Activated naive CD4-positive, alpha-beta T cell treated with anti-CD3 and anti-CD28 coated beads, Interleukin-2, amount 50 U/mL, for 16 hours (primary cell): ENCODE measurements at regions not wholly inside any gene's neighbourhood (a gene's known extent, or its start where the extent isn't known, plus 50 kb on each side); places are given as distances from the start of the nearest gene placed in this dataset.
"Not testable (repeated sequence)": the region's sequence is repeated elsewhere in the genome, so short reads cannot be mapped to it uniquely, and the experiment has no call there.

Source experiments
- DNase-seq: peaks from one replicate; pipeline ENCODE4 v3.0.0-alpha.2; 2020

GRCh38 chr5:92081958-92082712 lies 699.0 kb upstream of the ARRDC3 start:
- DNase-seq, result no peak

GRCh38 chr5:92070786-92071185 lies 687.7 kb upstream of the ARRDC3 start:
- DNase-seq, result no peak

- DNase-seq, result no peak
These were observed 681.9 kb upstream of the ARRDC3 start for GRCh38 chr5:92064993-92065392.

- no peak for DNase-seq
These were observed 668.6 kb upstream of the ARRDC3 start for GRCh38 chr5:92051741-92052140.

GRCh38 chr5:92050970-92051369 lies 667.9 kb upstream of the ARRDC3 start:
- no peak for DNase-seq

GRCh38 chr5:92041911-92042660 lies 659.0 kb upstream of the ARRDC3 start:
- DNase-seq, result no peak

GRCh38 chr5:92041206-92041605 lies 658.1 kb upstream of the ARRDC3 start:
- no peak for DNase-seq

- DNase-seq, result not testable (repeated sequence)
These were observed 646.7 kb upstream of the ARRDC3 start for GRCh38 chr5:92029792-92030191.

GRCh38 chr5:92023555-92023954 lies 640.4 kb upstream of the ARRDC3 start:
- no peak for DNase-seq

- DNase-seq, result no peak
These were observed 640.0 kb upstream of the ARRDC3 start for GRCh38 chr5:92023141-92023471.

- DNase-seq, result no peak
These were observed 639.5 kb upstream of the ARRDC3 start for GRCh38 chr5:92022415-92023140.

- no peak for DNase-seq
These were observed 636.4 kb upstream of the ARRDC3 start for GRCh38 chr5:92019376-92019990.

- no peak for DNase-seq
These were observed 634.7 kb upstream of the ARRDC3 start for GRCh38 chr5:92017776-92018175.

- not testable (repeated sequence) for DNase-seq
These were observed 628.7 kb upstream of the ARRDC3 start for GRCh38 chr5:92011845-92012244.

- no peak for DNase-seq
These were observed 620.7 kb upstream of the ARRDC3 start for GRCh38 chr5:92003806-92004205.

GRCh38 chr5:92002721-92003274 lies 619.7 kb upstream of the ARRDC3 start:
- no peak for DNase-seq

- DNase-seq, result no peak
These were observed 615.7 kb upstream of the ARRDC3 start for GRCh38 chr5:91998774-91999173.

- DNase-seq, result no peak
These were observed 600.8 kb upstream of the ARRDC3 start for GRCh38 chr5:91983869-91984268.

- no peak for DNase-seq
These were observed 595.2 kb upstream of the ARRDC3 start for GRCh38 chr5:91978221-91978882.

GRCh38 chr5:91977579-91977978 lies 594.5 kb upstream of the ARRDC3 start:
- DNase-seq, result no peak

- no peak for DNase-seq
These were observed 593.3 kb upstream of the ARRDC3 start for GRCh38 chr5:91976451-91976850.

- DNase-seq, result no peak
These were observed 580.0 kb upstream of the ARRDC3 start for GRCh38 chr5:91963166-91963565.

- no peak for DNase-seq
These were observed 574.5 kb upstream of the ARRDC3 start for GRCh38 chr5:91957666-91958065.
